GM23248 (cell line): ENCODE measurements at regions not wholly inside any gene's neighbourhood (a gene's known extent, or its start where the extent isn't known, plus 50 kb on each side); places are given as distances from the start of the nearest gene placed in this dataset.

Experiments
- DNase-seq: peaks from one replicate; pipeline ENCODE4 v3.0.0-alpha.2; 2015
- H2AFZ ChIP-seq: fragments of 200-600 bp; sonication (generic); 2 replicates; pipeline ENCODE4 v1.6.1; 2016; ENCODE audit warnings: antibody characterized with exemption
- H3F3A ChIP-seq: fragments of 200-600 bp; sonication (generic); 2 replicates; pipeline ENCODE4 v1.6.1; 2016; ENCODE audit warnings: mild to moderate bottlenecking, antibody characterized with exemption, mixed run types; ENCODE audit not compliant: insufficient read depth
- H3K27ac ChIP-seq: fragments of 200-600 bp; sonication (generic); 2 replicates; pipeline ENCODE4 v1.5.1; 2016; ENCODE audit warnings: mild to moderate bottlenecking
- H3K27me3 ChIP-seq: fragments of 200-600 bp; sonication (generic); replicated peaks from 2 replicates; pipeline ENCODE4 v1.6.1; 2016; ENCODE audit warnings: mild to moderate bottlenecking; ENCODE audit not compliant: insufficient read depth
- H3K36me3 ChIP-seq: fragments of 200-600 bp; sonication (generic); 2 replicates; pipeline ENCODE4 v1.6.1; 2016; ENCODE audit warnings: low read depth, mild to moderate bottlenecking
- H3K4me1 ChIP-seq: fragments of 200-600 bp; sonication (generic); 2 replicates; pipeline ENCODE4 v1.6.1; 2016; ENCODE audit warnings: mild to moderate bottlenecking; ENCODE audit not compliant: insufficient read depth
- H3K4me2 ChIP-seq: fragments of 200-600 bp; sonication (generic); one replicate; pipeline ENCODE4 v1.6.1; 2016; ENCODE audit warnings: mild to moderate bottlenecking; ENCODE audit not compliant: unreplicated experiment
- H3K4me3 ChIP-seq: fragments of 200-600 bp; sonication (generic); 2 replicates; pipeline ENCODE4 v1.5.1; 2016; ENCODE audit warnings: mild to moderate bottlenecking
- H3K79me2 ChIP-seq: fragments of 200-600 bp; sonication (generic); 2 replicates; pipeline ENCODE4 v1.6.1; 2016; ENCODE audit warnings: mild to moderate bottlenecking; ENCODE audit not compliant: insufficient read depth
- H3K9ac ChIP-seq: fragments of 200-600 bp; sonication (generic); 2 replicates; pipeline ENCODE4 v1.6.1; 2016; ENCODE audit warnings: mild to moderate bottlenecking
- H3K9me2 ChIP-seq: fragments of 200-600 bp; sonication (generic); 2 replicates; pipeline ENCODE4 v1.6.1; 2016; ENCODE audit warnings: mixed run types, mild to moderate bottlenecking, moderate library complexity; ENCODE audit not compliant: insufficient read depth
- H3K9me3 ChIP-seq: fragments of 200-600 bp; sonication (generic); one replicate; pipeline ENCODE4 v1.6.1; 2017; ENCODE audit warnings: low read depth
- H4K20me1 ChIP-seq: fragments of 200-600 bp; sonication (generic); 2 replicates; pipeline ENCODE4 v1.6.0; 2016; ENCODE audit not compliant: insufficient read depth
- EZH2 ChIP-seq: fragments of 200-600 bp; sonication (generic); IDR thresholded peaks from 2 replicates; pipeline ENCODE4 v1.6.1; 2018; ENCODE audit warnings: antibody characterized with exemption, mild to moderate bottlenecking; ENCODE audit not compliant: insufficient read depth, poor library complexity, severe bottlenecking
- EZH2phosphoT487 ChIP-seq: fragments of 200-600 bp; sonication (generic); IDR thresholded peaks from 2 replicates; pipeline ENCODE4 v1.6.1; 2018; ENCODE audit warnings: antibody characterized with exemption, moderate library complexity, mild to moderate bottlenecking, low read depth; ENCODE audit not compliant: insufficient read depth
- WGBS, 2 experiments: methylation state at CpG; one replicate each; pipeline ENCODE4 v1.1.6; 2015 to 2017; ENCODE audit warnings: low lambda C conversion rate in 2 of 2, low coverage in 1 of 2; ENCODE audit errors: missing lambda C conversion rate in 2 of 2; 5-methylcytosine and 5-hydroxymethylcytosine counted together
- in situ Hi-C: fragments of 300-500 bp; cut with MboI; formaldehyde crosslinking; loops from 2 replicates; pipeline ENCODE4 v1.15.0; 2020

DNA sequence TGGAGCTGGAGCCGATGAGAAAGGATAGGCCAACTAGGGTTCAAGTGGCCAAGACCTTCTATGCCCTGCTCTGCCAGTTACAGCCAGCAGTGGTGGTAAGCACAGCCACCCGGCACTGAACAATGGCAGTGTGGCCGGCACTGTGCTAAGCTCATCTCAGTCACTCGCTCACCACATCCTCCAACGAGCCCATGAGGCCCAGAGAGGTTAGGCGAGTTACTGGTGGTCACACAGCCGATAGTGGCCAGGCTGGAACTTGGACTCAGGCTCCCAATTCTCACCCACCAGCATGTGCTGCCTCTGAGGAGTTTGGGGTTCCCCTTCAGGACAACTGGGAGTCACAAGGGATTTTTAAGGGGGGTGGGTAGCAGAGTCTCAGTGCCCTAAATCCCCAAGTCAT lies 66.4 kb downstream of the IGLL1 start:
- Histone ChIP-seq H3K79me2 (no peaks in the 10 kb centered on the region), H3K27ac (no peak overlapping the region), H3K9me3 (no peaks in the 10 kb centered on the region), H4K20me1 (no peaks in the 10 kb centered on the region), H3K27me3 (no peaks in the 10 kb centered on the region; the same call in 1 of the 2 replicates), H3K4me2 (no peak overlapping the region), H3K9me2 (no peaks in the 10 kb centered on the region), H3K4me1 (no peaks in the 10 kb centered on the region), H3K9ac (no peak overlapping the region), H3K36me3 (no peaks in the 10 kb centered on the region), H3F3A (no peaks in the 10 kb centered on the region), H3K4me3 (no peak overlapping the region), H2AFZ (no peak overlapping the region)
- no peak for TF ChIP-seq EZH2phosphoT487
- TF ChIP-seq EZH2, result no peak
- in situ Hi-C loops, result no loop called here
- WGBS, 2 experiments, result 72 to 78% methylated on average over 7 of the region's 7 CpGs
- DNase-seq, result no peak

DNA sequence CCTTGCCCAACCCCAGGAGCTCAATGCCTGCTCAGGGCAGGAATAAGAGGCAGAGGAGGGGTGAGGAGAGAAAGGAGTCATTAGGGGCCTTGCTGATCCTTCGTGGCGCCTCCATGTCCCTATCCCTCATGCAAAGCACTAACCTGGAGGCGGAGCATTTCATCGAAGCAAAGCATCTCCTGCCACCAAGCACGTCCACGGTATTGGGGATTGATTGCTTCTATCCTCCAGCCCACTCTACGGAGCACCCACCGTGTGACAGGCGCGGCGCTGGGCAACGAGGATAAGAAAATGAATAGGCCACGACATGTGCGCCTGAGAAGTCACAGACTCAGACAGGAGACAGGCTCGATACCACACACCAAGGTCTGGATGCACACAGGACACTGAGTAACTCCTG lies 67.0 kb downstream of the IGLL1 start:
- H3K9me3 ChIP-seq, result no peaks in the 10 kb centered on the region
- H3F3A ChIP-seq, result no peaks in the 10 kb centered on the region
- no peak overlapping the region for H3K4me3 ChIP-seq
- DNase-seq, result no peak
- H3K27me3 ChIP-seq, result no peaks in the 10 kb centered on the region; the same call in 1 of the 2 replicates
- 82 to 83% methylated on average over 15 of the region's 15 CpGs for WGBS, 2 experiments
- H3K36me3 ChIP-seq, result no peaks in the 10 kb centered on the region
- TF ChIP-seq EZH2phosphoT487 (no peak), EZH2 (no peak)
- no peaks in the 10 kb centered on the region for H3K79me2 ChIP-seq
- H4K20me1 ChIP-seq, result no peaks in the 10 kb centered on the region
- no peak overlapping the region for H3K9ac ChIP-seq
- H3K27ac ChIP-seq, result no peak overlapping the region
- no peak overlapping the region for H2AFZ ChIP-seq
- H3K4me2 ChIP-seq, result no peak overlapping the region
- no peaks in the 10 kb centered on the region for H3K4me1 ChIP-seq
- H3K9me2 ChIP-seq, result no peaks in the 10 kb centered on the region
- in situ Hi-C loops, result no loop called here

DNA sequence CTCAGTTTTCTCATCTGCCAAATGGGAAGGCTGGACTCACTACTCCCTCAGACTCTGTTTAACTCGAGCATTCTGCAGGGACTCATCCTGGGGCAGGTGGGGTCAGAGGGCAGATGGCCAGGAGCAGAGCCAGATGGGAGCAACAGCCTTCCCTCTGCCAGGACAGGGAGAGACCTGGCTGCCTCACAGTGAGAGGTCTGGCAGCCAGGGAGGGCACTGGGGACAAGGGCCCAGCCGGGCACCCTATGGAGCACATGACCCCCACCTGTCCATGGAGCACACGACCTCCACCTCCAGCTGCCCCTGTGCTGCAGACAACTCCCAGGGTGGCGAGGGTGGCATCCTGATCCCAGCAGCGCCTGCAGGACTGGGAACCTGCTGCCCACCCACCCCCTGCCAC lies 67.4 kb downstream of the IGLL1 start:
- H3K4me1 ChIP-seq, result no peaks in the 10 kb centered on the region
- no peaks in the 10 kb centered on the region for H3K9me3 ChIP-seq
- H3K4me2 ChIP-seq, result no peak overlapping the region
- in situ Hi-C loops, result no loop called here
- no peaks in the 10 kb centered on the region for H3K36me3 ChIP-seq
- no peak overlapping the region for H2AFZ ChIP-seq
- no peak overlapping the region for H3K4me3 ChIP-seq
- H3K27ac ChIP-seq, result no peak overlapping the region
- no peaks in the 10 kb centered on the region for H3K79me2 ChIP-seq
- TF ChIP-seq EZH2, result no peak
- TF ChIP-seq EZH2phosphoT487, result no peak
- no peaks in the 10 kb centered on the region; the same call in 1 of the 2 replicates for H3K27me3 ChIP-seq
- no peaks in the 10 kb centered on the region for H4K20me1 ChIP-seq
- no peak for DNase-seq
- no peak overlapping the region for H3K9ac ChIP-seq
- 52 to 59% methylated on average over 4 to 5 of the region's 5 CpGs for WGBS, 2 experiments
- H3F3A ChIP-seq, result no peaks in the 10 kb centered on the region
- no peaks in the 10 kb centered on the region for H3K9me2 ChIP-seq

DNA sequence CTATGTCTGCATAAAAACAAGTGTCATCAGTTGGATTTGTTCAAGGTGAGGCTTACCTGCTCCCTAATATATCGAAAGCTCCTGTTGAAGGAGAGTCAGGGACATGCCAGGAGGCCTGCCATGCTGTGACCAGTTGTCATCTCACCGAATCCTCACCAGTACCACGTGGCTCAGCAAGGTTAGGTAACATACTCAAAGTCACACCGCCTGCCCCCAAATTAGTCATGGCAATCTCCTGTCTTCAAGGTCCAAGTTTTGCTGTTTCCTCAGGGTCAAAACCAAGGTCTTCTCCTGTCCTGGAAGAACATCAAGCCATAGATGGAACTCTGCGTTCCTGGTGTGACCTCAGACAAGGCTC lies 67.8 kb downstream of the IGLL1 start:
- Histone ChIP-seq H4K20me1 (no peaks in the 10 kb centered on the region), H2AFZ (no peak overlapping the region), H3K79me2 (no peaks in the 10 kb centered on the region), H3K4me3 (no peak overlapping the region), H3K27me3 (no peaks in the 10 kb centered on the region; the same call in 1 of the 2 replicates), H3K9me2 (no peaks in the 10 kb centered on the region), H3K4me2 (no peak overlapping the region), H3F3A (no peaks in the 10 kb centered on the region), H3K9ac (no peak overlapping the region), H3K4me1 (no peaks in the 10 kb centered on the region), H3K36me3 (no peaks in the 10 kb centered on the region), H3K9me3 (no peaks in the 10 kb centered on the region), H3K27ac (no peak overlapping the region)
- no peak for DNase-seq
- WGBS, 2 experiments, result 82 to 87% methylated on average over 5 of the region's 5 CpGs
- TF ChIP-seq EZH2, result no peak
- in situ Hi-C loops, result no loop called here

DNA sequence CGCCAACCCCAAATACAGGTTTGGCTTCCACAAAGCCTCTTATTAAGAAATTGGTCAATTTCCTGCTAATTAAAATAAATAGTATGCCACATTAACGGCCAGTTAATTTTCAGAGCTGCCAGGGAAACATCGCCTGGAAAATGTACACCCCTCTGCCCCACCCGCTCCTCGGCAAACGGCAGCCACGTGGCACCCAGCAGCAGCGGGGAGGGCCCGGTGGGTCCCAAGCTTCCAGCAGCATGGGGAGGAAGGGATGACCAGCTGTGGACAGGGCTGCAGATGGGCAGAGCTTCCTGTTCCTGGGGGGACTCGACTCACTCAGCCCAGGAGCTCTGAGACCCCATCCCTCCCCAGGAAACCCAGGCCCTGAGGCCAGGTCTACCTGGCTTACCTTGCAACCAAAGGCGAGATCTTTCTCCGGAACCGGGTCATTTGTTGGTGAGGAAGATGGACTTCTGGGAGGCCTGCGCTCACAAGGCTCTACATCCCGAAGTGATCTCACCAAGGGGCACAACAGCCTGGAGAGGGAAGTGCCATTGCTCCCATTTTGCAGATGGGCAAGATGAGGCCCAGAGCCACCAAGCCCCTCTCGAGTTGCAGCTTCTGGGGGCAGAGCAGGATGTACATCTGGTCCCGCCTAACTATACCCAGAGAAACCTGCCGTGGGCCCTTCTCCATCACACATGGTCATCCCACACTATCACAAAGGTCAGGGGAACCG lies 68.3 kb downstream of the IGLL1 start:
- no peak overlapping the region for H3K9ac ChIP-seq
- no peak overlapping the region for H3K27ac ChIP-seq
- H3F3A ChIP-seq, result no peaks in the 10 kb centered on the region
- no peaks in the 10 kb centered on the region for H3K36me3 ChIP-seq
- H3K79me2 ChIP-seq, result no peaks in the 10 kb centered on the region
- H2AFZ ChIP-seq, result no peak overlapping the region
- WGBS, 2 experiments, result 35 to 37% methylated on average over 18 to 19 of the region's 19 CpGs
- H4K20me1 ChIP-seq, result no peaks in the 10 kb centered on the region
- no peak overlapping the region for H3K4me3 ChIP-seq
- no peaks in the 10 kb centered on the region for H3K4me1 ChIP-seq
- in situ Hi-C loops, result no loop called here
- TF ChIP-seq EZH2phosphoT487, result no peak
- no peak for TF ChIP-seq EZH2
- no peaks in the 10 kb centered on the region for H3K9me3 ChIP-seq
- no peak for DNase-seq
- no peaks in the 10 kb centered on the region for H3K9me2 ChIP-seq
- H3K27me3 ChIP-seq, result no peaks in the 10 kb centered on the region; the same call in 1 of the 2 replicates
- no peak overlapping the region for H3K4me2 ChIP-seq
